Mucosa of descending colon (tissue), 3 donors: ENCODE measurements at regions not wholly inside any gene's neighbourhood (a gene's known extent, or its start where the extent isn't known, plus 50 kb on each side); places are given as distances from the start of the nearest gene placed in this dataset.

Source experiments
- ATAC-seq: fragments of 200-7000 bp; cut with Tn5 transposase; one replicate; pipeline ENCODE4 v1.9.1; 2020; ENCODE audit warnings: mild to moderate bottlenecking, moderate library complexity
- DNase-seq, 3 donors: peaks; one replicate each; pipeline ENCODE4 v3.0.0-alpha.2; 2020
- H3K36me3 ChIP-seq: fragments of 200-600 bp; one replicate; pipeline ENCODE4 v1.8.0; 2021; ENCODE audit warnings: low read depth, mild to moderate bottlenecking
- H3K4me1 ChIP-seq: fragments of 200-600 bp; one replicate; pipeline ENCODE4 v1.8.0; 2021; ENCODE audit warnings: low read depth, mild to moderate bottlenecking
- H3K4me3 ChIP-seq: fragments of 200-600 bp; one replicate; pipeline ENCODE4 v1.8.0; 2021; ENCODE audit warnings: mild to moderate bottlenecking
- H3K9me3 ChIP-seq: fragments of 200-600 bp; one replicate; pipeline ENCODE4 v1.8.0; 2021; ENCODE audit warnings: mild to moderate bottlenecking
- CTCF ChIP-seq: fragments of 200-600 bp; IDR thresholded peaks from one replicate; pipeline ENCODE4 v1.8.0; 2022; ENCODE audit warnings: antibody characterized with exemption, mild to moderate bottlenecking
- intact Hi-C, 2 donors: fragments of 100-400 bp; cut with DNase I in 1 of 2; cut with micrococcal nuclease in 1 of 2; formaldehyde crosslinking; loops; one replicate each; pipeline versions ENCODE4 v1.11.0 to v1.11.1; 2022; cut with DNase I, micrococcal nuclease
- donor health status: DM: no; HTN: no; CAD: no; lungs with moderate emphysema.
- donor health status: DM: no; HTN: no; CAD: no.
- donor health status: DM: no; HTN: yes; CAD: no.

- DNase-seq: no peak
- no peak for ATAC-seq
- Histone ChIP-seq H3K9me3 (no peaks in the 10 kb centered on the region), H3K4me1 (no peaks in the 10 kb centered on the region), H3K36me3 (no peaks in the 10 kb centered on the region), H3K4me3 (no peak overlapping the region)
- intact Hi-C loops: no loop called here
- TF ChIP-seq CTCF: no peak
Observed at GRCh38 chr3:110752307-110752706, 319.3 kb upstream of the NECTIN3 start.

DNA sequence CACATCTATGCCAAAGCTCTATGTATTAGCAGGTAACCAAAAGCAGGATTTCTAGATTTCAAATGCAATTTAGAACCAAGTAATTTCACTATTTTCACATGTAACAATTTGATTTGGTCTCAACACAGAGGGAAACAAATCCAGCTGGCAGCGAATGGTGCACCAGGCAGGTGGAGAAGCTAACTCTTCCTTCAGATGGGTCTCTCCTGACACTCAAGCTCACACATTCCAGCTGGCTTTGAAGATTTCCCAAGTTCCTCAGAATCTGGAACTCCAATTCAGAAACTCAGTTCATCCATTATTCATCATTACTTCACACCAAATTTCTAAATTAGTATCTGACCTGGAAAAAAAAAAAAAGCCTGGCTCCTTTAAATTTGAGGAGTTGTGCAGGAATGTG, 318.1 kb upstream of the NECTIN3 start:
- DNase-seq (no peak), ATAC-seq (no peak)
- no peaks in the 10 kb centered on the region for H3K4me1 ChIP-seq
- no peak overlapping the region for H3K4me3 ChIP-seq
- no peak for TF ChIP-seq CTCF
- H3K9me3 ChIP-seq: no peaks in the 10 kb centered on the region
- intact Hi-C loops: no loop called here
- no peaks in the 10 kb centered on the region for H3K36me3 ChIP-seq

- Histone ChIP-seq H3K9me3 (no peaks in the 10 kb centered on the region), H3K4me3 (no peak overlapping the region), H3K36me3 (no peaks in the 10 kb centered on the region), H3K4me1 (no peaks in the 10 kb centered on the region)
- intact Hi-C loops: no loop called here
- ATAC-seq (no peak), DNase-seq (no peak)
- TF ChIP-seq CTCF: no peak
Observed at GRCh38 chr3:110754212-110754916, 317.3 kb upstream of the NECTIN3 start.

DNA sequence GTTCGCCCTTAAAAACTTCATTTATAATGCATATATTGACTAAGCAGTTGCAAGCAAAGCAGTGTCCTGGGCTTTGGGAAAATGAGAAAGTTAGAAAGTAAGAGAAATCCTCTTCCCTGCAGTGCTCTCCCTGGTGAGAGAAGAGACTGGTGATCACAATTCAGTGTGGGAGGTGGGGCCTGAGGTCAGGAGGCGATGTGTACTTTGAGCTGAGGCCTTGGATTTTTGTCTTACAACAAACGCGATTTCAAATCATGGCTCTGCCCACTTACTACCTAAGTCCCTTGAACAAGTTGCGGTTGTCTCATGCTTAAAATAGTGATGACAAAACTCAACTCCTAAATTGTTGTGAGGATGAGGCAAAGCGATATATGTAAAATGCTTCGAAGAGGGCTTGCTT, 316.3 kb upstream of the NECTIN3 start:
- intact Hi-C loops: no loop called here
- TF ChIP-seq CTCF: no peak
- ATAC-seq: no peak
- DNase-seq: no peak
- H3K36me3 ChIP-seq: no peaks in the 10 kb centered on the region
- no peak overlapping the region for H3K4me3 ChIP-seq
- H3K4me1 ChIP-seq: no peaks in the 10 kb centered on the region
- H3K9me3 ChIP-seq: no peaks in the 10 kb centered on the region

- ATAC-seq (no peak), DNase-seq (no peak)
- Histone ChIP-seq H3K4me3 (no peak overlapping the region), H3K36me3 (no peaks in the 10 kb centered on the region), H3K9me3 (no peaks in the 10 kb centered on the region), H3K4me1 (no peaks in the 10 kb centered on the region)
- TF ChIP-seq CTCF: no peak
- intact Hi-C loops: no loop called here
Observed at GRCh38 chr3:110756705-110757104, 314.9 kb upstream of the NECTIN3 start.

- no peak for TF ChIP-seq CTCF
- H3K36me3 ChIP-seq: no peaks in the 10 kb centered on the region
- intact Hi-C loops: no loop called here
- DNase-seq: no peak
- no peaks in the 10 kb centered on the region for H3K9me3 ChIP-seq
- no peak for ATAC-seq
- no peak overlapping the region for H3K4me3 ChIP-seq
- H3K4me1 ChIP-seq: no peaks in the 10 kb centered on the region
Observed at GRCh38 chr3:110758208-110758607, 313.4 kb upstream of the NECTIN3 start.
